ENCODE measurements at regions not wholly inside any gene's neighbourhood (a gene's known extent, or its start where the extent isn't known, plus 50 kb on each side); places are given as distances from the start of the nearest gene placed in this dataset.
A peak's percentile ranks its signal among the peaks of the same experiment; 100 is the strongest.

DNA sequence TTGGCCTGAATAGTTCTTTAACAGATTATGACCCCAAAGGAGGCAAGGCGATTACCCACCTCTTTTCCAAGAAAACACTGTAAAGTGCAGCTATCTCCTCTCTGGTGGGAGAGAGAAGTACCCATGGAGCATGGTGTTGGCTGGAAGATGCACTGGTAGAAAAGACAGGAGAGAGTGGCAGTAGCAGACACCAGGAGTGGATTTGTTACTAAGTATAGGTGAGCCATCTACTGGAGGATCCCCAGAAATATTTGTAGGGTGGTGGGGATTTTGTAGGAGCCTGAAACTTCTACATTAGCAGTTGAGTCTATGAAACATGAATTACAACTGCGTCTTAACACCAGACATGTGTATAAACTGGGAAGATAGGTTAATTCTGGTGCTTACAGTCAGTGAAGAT is 148.0 kb downstream of the SLC38A4 start:
- FAIRE-seq (peak; percentile 70), ATAC-seq (peak; percentile 97 to 99), DNase-seq (ENCODE audit: low read depth in 1 of 2, low spot score in 1 of 2) (peak; percentile 33 to 70)
- peaks cover 38% of the 10 kb centered on the region for H3K4me1 ChIP-seq
- CTCF ChIA-PET, result interaction anchor here (0.6 to 2.6 kb wide), 24 partner anchors 9 to 687 kb away, joined by 3 to 12 read pairs (median 3); no protein-coding TSS in a partner anchor
- H3K27ac ChIP-seq, result peak overlapping the region; percentile 58 to 69
- TF ChIP-seq SMC3 (IDR thresholded peaks at IDR 0.05), result peak; percentile 92
- peak; percentile 87 to 91 for TF ChIP-seq RAD21 (conservative IDR thresholded peaks at IDR 0.05 in 1 of 2, IDR thresholded peaks at IDR 0.05 in 1 of 2)
- TF ChIP-seq HOXB13 (CRISPR knock-in tag; IDR thresholded peaks at IDR 0.05; ENCODE audit: low read depth), result no peak
- peak; percentile 21; the same call in 1 of the 2 replicates for TF ChIP-seq MAX (IDR thresholded peaks at IDR 0.05)
- TF ChIP-seq, protein P1, sequence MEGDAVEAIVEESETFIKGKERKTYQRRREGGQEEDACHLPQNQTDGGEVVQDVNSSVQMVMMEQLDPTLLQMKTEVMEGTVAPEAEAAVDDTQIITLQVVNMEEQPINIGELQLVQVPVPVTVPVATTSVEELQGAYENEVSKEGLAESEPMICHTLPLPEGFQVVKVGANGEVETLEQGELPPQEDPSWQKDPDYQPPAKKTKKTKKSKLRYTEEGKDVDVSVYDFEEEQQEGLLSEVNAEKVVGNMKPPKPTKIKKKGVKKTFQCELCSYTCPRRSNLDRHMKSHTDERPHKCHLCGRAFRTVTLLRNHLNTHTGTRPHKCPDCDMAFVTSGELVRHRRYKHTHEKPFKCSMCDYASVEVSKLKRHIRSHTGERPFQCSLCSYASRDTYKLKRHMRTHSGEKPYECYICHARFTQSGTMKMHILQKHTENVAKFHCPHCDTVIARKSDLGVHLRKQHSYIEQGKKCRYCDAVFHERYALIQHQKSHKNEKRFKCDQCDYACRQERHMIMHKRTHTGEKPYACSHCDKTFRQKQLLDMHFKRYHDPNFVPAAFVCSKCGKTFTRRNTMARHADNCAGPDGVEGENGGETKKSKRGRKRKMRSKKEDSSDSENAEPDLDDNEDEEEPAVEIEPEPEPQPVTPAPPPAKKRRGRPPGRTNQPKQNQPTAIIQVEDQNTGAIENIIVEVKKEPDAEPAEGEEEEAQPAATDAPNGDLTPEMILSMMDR (IDR thresholded peaks at IDR 0.05), result peak; percentile 76
- TF ChIP-seq SREBF2 (IDR thresholded peaks at IDR 0.05), result no peak
- no peak overlapping the region for H3K4me3 ChIP-seq
- POLR2A ChIA-PET, result no interaction called here
- 29% methylated on average over 2 of the region's 2 CpGs for WGBS (ENCODE audit: missing lambda C conversion rate)
- no peaks in the 10 kb centered on the region for H3K9me3 ChIP-seq
- H3K4me2 ChIP-seq, result peak overlapping the region; percentile 13; the same call in 1 of the 3 replicates

DNA sequence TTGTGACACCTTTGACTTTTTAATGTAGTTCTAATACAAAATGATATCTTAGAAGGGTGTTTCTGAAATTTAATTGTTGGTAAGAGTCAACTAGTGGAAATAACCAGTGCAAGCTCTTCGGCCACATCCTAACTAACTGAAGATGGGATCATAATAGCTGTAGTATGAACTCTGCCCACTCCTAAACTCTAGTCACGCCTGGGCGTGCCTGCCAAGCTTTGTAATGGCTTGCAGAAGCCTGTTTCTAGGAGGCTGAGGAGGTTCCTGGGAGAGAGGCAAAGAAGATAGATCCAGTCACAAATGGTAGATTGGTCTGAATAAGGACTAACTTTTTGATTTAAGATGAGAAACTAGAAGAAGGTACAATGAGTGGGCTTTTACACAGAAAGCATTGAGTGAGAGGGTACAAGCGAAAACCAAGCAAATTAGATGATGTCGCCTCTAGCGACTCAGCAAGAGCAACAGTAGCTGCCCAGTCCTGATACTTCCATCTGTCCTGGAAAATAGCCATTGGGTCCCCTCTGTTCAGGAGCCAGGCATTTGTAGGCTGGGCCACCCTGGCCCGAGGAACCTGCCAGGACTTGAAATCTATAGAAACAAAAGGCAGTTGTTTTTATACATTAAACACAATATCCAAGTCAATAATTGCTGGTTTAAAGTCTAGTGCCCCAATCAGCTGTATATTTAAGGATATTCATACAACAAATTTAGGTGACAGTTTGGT is 148.8 kb downstream of the SLC38A4 start:
- DNase-seq (ENCODE audit: low read depth in 1 of 2, low spot score in 1 of 2), result no peak
- ATAC-seq, result peak in 1 of 2 experiments; percentile 38; a peak in 2 of 6 replicates
- ChIA-PET POLR2A (interaction anchor here (1.6 kb wide), 1 partner anchor 305 kb away, joined by 5 read pairs; no protein-coding TSS in a partner anchor), CTCF (interaction anchor here (0.6 to 2.6 kb wide), 31 partner anchors 8 to 686 kb away, joined by 3 to 12 read pairs (median 3); no protein-coding TSS in a partner anchor)
- TF ChIP-seq JUN (IDR thresholded peaks at IDR 0.05) (no peak), ESRRA (IDR thresholded peaks at IDR 0.05; ENCODE audit: borderline replicate concordance, low read length) (no peak), ATOH8 (CRISPR knock-in tag; IDR thresholded peaks at IDR 0.05; ENCODE audit: low read depth) (no peak), MAFK (IDR thresholded peaks at IDR 0.05; ENCODE audit: partially characterized antibody) (no peak), TFCP2L1 (CRISPR knock-in tag; IDR thresholded peaks at IDR 0.05) (no peak), KDM1A (IDR thresholded peaks at IDR 0.05; ENCODE audit: low read depth) (no peak), RFX5 (IDR thresholded peaks at IDR 0.05) (no peak), PHF8 (IDR thresholded peaks at IDR 0.05; ENCODE audit: borderline replicate concordance, low read depth) (no peak), FOXS1 (CRISPR knock-in tag; IDR thresholded peaks at IDR 0.05) (no peak), MYC (IDR thresholded peaks at IDR 0.05; ENCODE audit: borderline replicate concordance, low read length) (no peak), FOSL2 (IDR thresholded peaks at IDR 0.05) (no peak), FOSL2 (CRISPR knock-in tag; IDR thresholded peaks at IDR 0.05) (no peak), ZNF302 (CRISPR knock-in tag; IDR thresholded peaks at IDR 0.05) (no peak), GATA3 (IDR thresholded peaks at IDR 0.05; ENCODE audit: borderline replicate concordance) (no peak), EHF (CRISPR knock-in tag; IDR thresholded peaks at IDR 0.05) (no peak)
- TF ChIP-seq, protein P2, sequence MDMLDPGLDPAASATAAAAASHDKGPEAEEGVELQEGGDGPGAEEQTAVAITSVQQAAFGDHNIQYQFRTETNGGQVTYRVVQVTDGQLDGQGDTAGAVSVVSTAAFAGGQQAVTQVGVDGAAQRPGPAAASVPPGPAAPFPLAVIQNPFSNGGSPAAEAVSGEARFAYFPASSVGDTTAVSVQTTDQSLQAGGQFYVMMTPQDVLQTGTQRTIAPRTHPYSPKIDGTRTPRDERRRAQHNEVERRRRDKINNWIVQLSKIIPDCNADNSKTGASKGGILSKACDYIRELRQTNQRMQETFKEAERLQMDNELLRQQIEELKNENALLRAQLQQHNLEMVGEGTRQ (IDR thresholded peaks at IDR 0.05), result no peak
- TF ChIP-seq, protein P1 (IDR thresholded peaks at IDR 0.05), result no peak
- 92% methylated on average over 7 of the region's 7 CpGs for WGBS (ENCODE audit: missing lambda C conversion rate)
- peak overlapping the region; percentile 58 to 69 for H3K27ac ChIP-seq
- FAIRE-seq, result peak; percentile 46
- peak overlapping the region; percentile 13; the same call in 1 of the 3 replicates for H3K4me2 ChIP-seq
- H3K4me1 ChIP-seq, result peaks cover 38% of the 10 kb centered on the region
- H3K4me3 ChIP-seq, result no peak overlapping the region
- no peaks in the 10 kb centered on the region for H3K9me3 ChIP-seq

All from A549 (cell line).